Tibial artery (tissue), 4 donors: ENCODE measurements at regions not wholly inside any gene's neighbourhood (a gene's known extent, or its start where the extent isn't known, plus 50 kb on each side); places are given as distances from the start of the nearest gene placed in this dataset.

Source experiments
- DNase-seq, 2 donors: peaks; one replicate each; pipeline ENCODE4 v3.0.0-alpha.2; 2019
- H3K27ac ChIP-seq, 2 donors: fragments of 200-600 bp; sonication (generic) in 1 of 2; 1 replicate in 1 of 2; 2 replicates in 1 of 2; pipeline ENCODE4 v1.5.1; 2018 to 2019; ENCODE audit warnings: mild to moderate bottlenecking in 1 of 2
- H3K27me3 ChIP-seq, 2 donors: fragments of 200-600 bp; sonication (generic) in 1 of 2; one replicate each; pipeline versions ENCODE4 v1.5.1 to v1.6.0; 2016 to 2019
- H3K36me3 ChIP-seq, 3 donors: fragments of 200-600 bp; sonication (generic) in 2 of 3; one replicate each; pipeline ENCODE4 v1.5.1; 2016 to 2019; ENCODE audit warnings: mild to moderate bottlenecking in 2 of 3
- H3K4me1 ChIP-seq, 4 donors: fragments of 200-600 bp; sonication (generic) in 2 of 4; 1 replicate in 3 of 4; 2 replicates in 1 of 4; pipeline ENCODE4 v1.5.1; 2016 to 2019
- H3K4me3 ChIP-seq, 2 donors: fragments of 200-600 bp; sonication (generic) in 1 of 2; 1 replicate in 1 of 2; 2 replicates in 1 of 2; pipeline ENCODE4 v1.5.1; 2018 to 2019; ENCODE audit warnings: mild to moderate bottlenecking in 2 of 2
- H3K9me3 ChIP-seq, 3 donors: fragments of 200-600 bp; sonication (generic) in 1 of 3; one replicate each; pipeline ENCODE4 v1.5.1; 2016 to 2019
- intact Hi-C: fragments of 100-400 bp; cut with DNase I; formaldehyde crosslinking; loops from one replicate; pipeline ENCODE4 v1.15.0; 2023; ENCODE audit warnings: low total_unique reads
- TF ChIP-seq, protein P1 (sequence below), 2 experiments: fragments of 200-600 bp in 1 of 2; fragments of 450-650 bp in 1 of 2; IDR thresholded peaks; one replicate each; pipeline ENCODE4 v1.5.1; 2017 to 2019; ENCODE audit warnings: antibody characterized with exemption in 2 of 2, mild to moderate bottlenecking in 1 of 2, moderate library complexity in 1 of 2

DNA sequence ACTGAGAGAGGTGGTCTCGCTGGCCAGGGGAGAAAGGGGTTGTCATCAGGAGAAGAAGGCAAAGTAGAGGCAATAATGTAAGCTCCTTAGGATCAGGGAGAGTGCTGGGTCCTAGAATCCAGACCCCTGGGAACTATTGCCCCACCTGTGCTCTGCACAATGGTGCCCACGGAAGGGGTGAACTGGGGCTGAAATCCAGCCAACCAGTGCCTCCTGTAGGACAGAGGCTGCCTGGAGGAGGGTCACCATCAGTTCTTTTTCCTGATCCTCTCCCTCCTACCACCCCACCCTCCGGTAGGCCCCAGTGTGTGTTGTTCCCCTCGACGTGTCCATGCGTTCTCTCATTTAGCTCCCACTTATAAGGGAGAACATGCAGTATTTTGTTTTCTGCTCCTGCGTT is 52.9 kb upstream of the ATP2B4 start:
- no peak for DNase-seq
- Histone ChIP-seq H3K4me3 (no peak overlapping the region), H3K9me3 (no peaks in the 10 kb centered on the region), H3K36me3 (no peaks in the 10 kb centered on the region), H3K4me1 (peaks cover 0 to 16% (median 11%) of the 10 kb centered on the region in 4 donors), H3K27me3 (no peaks in the 10 kb centered on the region), H3K27ac (no peak overlapping the region)
- TF ChIP-seq, protein P1, sequence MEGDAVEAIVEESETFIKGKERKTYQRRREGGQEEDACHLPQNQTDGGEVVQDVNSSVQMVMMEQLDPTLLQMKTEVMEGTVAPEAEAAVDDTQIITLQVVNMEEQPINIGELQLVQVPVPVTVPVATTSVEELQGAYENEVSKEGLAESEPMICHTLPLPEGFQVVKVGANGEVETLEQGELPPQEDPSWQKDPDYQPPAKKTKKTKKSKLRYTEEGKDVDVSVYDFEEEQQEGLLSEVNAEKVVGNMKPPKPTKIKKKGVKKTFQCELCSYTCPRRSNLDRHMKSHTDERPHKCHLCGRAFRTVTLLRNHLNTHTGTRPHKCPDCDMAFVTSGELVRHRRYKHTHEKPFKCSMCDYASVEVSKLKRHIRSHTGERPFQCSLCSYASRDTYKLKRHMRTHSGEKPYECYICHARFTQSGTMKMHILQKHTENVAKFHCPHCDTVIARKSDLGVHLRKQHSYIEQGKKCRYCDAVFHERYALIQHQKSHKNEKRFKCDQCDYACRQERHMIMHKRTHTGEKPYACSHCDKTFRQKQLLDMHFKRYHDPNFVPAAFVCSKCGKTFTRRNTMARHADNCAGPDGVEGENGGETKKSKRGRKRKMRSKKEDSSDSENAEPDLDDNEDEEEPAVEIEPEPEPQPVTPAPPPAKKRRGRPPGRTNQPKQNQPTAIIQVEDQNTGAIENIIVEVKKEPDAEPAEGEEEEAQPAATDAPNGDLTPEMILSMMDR (IDR thresholded peaks at IDR 0.05), result no peak
- intact Hi-C loops, result no loop called here
